ENCODE measurements at regions not wholly inside any gene's neighbourhood (a gene's known extent, or its start where the extent isn't known, plus 50 kb on each side); places are given as distances from the start of the nearest gene placed in this dataset.
"Not testable (repeated sequence)": the region's sequence is repeated elsewhere in the genome, so short reads cannot be mapped to it uniquely, and the experiment has no call there.

- DNase-seq (ENCODE audit: low spot score), result no peak
Measured at GRCh38 chr5:111635151-111635902, 121.7 kb downstream of the NREP start.

GRCh38 chr5:111631328-111631727 lies 119.0 kb upstream of the STARD4 start:
- DNase-seq (ENCODE audit: low spot score), result no peak

DNA sequence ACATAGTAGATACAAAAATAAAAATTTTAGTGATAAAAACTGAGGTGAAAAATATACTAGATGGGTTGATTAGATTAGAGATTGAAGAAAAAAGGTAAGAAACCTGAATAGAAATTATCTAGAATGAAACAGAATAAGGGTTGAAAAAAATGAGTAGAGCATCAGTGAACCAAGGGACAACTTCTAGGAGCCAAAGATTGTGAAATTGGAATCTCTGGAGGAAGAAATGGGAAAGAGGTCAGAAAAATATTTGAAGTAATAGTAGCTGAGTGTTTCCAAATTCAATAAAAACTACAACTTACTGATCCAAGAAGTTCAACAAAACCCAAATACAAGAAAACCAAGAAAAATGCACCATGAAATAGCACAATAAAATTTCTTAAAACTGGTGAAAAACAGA lies 116.6 kb upstream of the STARD4 start:
- no peak for DNase-seq (ENCODE audit: low spot score)

DNA sequence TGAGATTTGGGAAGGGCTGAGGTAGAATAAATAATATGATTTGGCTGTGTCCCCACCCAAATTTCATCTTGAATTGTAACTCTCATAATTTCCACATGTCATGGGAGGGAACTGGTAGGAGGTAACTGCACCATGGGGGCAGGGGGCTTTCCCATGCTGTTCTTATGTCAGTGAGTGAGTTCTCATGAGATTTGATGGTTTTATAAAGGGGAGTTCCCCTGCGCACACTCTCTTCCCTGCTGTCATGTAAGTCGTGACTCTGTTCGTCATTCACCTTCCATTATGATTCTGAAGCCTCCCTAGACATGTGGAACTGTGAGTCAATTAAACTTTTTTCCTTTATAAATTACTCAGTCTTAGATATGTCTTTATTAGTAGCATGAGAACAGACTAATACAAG lies 115.5 kb upstream of the STARD4 start:
- DNase-seq (ENCODE audit: low spot score), result no peak

DNA sequence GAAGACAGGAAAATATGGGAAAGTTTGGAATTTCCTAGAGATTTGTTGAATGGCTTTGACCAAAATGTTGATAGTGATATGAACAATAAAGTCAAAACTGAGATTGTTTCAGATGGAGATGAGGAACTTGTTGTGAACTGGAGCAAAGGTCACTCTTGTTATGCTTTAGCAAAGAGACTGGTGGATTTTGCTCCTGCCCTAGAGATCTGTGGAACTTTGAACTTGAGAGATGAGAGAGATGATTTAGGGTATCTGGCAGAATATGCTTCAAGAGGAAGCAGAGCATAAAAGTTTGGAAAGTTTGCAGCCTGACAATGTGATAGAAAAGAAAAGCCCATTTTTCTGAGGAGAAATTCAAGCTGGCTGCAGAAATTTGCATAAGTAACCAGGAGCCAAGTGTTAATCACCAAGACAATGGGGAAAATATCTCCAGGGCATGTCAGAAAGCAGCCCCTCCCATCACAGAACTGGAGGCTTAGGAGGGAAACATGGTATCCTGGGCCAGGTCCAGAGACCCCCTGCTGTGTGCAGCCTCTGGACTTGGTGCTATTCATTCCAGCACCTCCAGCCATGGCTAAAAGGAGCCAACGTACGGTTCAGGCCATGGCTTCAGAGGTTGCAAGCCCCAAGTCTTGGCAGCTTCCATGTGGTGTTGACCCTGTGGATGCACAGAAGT lies 114.3 kb upstream of the STARD4 start:
- DNase-seq (ENCODE audit: low spot score), result no peak

DNA sequence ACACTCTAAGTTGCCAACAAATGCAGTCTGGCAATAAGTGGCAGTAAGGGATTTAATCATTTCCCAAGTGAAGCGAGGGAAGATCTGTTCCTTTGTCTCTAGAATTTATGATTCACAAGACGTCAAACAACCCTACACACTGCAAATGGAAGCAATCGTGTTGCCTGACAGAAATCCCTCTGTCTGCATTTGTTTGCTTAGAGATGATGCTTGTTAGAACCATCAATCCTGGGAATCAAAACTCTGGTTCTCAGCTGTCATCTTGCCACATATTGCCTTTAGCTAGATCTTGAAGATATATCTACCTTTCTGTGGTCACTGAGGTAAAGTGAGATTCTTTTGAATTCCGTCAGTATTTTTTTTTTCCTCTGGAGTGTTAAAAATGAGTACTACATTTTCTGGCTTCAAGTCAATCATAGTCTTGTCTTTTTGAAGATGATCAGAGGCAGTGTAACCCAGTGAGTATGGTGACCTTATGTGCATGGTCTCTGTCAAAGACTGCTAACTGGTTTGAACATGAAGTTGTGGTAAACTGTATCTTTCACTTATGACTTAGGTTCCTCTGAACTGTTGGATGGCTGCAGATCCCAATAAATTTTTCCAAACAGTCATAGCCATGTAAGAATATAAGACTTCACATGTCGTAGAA lies 106.4 kb upstream of the STARD4 start:
- DNase-seq (ENCODE audit: low spot score), result no peak

DNA sequence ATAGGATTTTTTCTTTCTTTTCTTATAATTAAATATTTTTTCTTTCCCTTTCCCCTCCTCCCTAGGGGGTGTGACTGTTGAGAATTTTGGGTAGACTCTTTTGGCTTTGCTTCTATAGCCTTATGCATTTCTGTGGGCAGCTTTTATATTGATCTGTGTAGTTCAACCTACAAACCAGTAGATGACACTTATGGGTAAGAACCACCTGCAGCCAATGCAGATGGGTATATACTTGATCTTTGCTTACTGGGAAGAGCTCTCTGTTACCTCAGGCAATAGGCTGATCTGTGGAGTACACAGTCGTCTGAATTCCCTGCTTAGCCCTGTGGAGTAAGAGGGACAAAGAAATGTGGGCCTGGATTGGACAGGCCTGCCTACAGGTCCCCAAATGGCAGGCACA lies 102.7 kb upstream of the STARD4 start:
- no peak for DNase-seq (ENCODE audit: low spot score)

DNA sequence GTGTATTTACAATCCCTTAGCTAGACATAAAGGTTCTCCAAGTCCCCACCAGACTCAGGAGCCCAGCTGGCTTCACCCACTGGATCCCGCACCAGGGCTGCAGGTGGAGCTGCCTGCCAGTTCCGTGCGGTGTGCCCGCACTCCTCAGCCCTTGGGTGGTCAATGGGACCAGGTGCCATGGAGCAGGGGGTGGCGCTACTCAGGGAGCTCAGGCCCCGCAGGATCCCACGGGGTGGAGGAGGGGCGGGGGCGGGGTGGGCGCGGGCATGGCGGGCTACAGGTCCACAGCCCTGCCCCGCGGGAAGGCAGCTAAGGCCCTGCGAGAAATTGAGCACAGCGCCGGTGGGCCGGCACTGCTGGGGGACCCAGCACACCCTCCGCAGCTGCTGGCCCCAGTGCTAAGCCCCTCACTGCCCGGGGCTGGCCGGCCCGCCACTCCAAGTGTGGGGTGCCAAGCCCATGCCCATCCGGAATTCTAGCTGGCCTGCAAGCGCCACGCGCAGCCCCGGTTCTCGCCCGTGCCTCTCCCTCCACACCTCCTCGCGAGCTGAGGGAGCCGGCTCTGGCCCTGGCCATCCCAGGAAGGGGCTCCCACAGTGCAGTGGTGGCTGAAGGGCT lies 99.8 kb upstream of the STARD4 start:
- not testable (repeated sequence) for DNase-seq (ENCODE audit: low spot score)

GRCh38 chr5:111606194-111606593 lies 93.9 kb upstream of the STARD4 start:
- DNase-seq (ENCODE audit: low spot score), result no peak

DNA sequence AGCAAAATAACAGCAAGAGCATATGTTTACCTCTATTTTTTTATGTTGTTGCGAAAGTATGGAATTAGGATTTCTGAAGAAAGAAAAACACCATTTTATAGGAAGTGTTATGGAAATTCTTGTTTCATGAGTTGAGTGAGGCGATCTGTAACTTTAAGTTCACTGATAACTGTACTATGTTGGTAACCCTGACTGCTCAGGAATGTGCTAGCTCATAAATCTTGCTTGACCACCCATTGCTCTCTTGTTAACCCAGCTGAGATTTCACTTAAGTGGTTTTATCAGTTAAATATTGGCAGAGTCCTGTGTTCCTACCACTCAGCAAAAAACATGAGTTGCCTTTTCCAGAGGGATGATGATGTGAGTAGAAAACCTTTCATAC lies 91.1 kb upstream of the STARD4 start:
- no peak for DNase-seq (ENCODE audit: low spot score)

- no peak for DNase-seq (ENCODE audit: low spot score)
Measured at GRCh38 chr5:111602817-111603445, 90.6 kb upstream of the STARD4 start.

DNA sequence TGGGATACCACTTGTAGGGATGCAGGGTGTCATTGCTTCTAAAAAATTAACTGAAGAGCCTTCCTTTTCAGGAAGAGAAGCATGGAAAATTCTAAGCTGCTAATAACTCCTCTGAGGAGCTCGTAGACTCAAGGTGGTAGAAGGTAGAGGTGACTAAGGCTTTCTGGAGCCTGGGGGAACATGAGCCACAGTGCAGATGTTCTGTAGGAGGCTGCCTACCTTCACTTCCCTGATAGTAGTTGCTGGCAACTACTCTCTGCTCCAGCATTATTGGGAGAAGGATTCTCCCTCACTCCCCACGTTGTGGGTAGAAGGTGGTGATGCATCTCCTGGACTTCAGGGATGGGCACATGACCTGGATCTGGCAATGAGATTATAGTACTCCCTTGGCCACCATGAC lies 86.7 kb upstream of the STARD4 start:
- DNase-seq (ENCODE audit: low spot score), result no peak

DNA sequence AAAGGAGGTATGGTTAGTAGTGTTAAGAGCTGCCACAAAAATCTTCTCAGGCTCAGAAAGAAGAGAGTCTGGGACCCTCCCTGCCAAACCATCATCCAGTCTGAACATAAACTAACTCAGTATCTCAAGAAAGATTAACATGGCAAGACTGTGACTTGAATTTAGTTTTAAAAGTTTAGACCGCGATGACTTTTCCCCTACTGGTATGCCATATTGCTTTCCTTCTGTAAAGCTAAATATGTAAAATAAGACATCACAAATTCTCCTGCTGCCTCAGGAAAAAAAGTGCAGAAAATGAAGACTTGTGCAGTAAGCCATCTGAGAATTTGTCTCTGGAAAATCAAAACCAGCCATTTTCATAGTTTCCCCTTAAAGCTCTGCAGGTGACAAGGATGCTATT lies 85.2 kb upstream of the STARD4 start:
- DNase-seq (ENCODE audit: low spot score), result no peak

DNA sequence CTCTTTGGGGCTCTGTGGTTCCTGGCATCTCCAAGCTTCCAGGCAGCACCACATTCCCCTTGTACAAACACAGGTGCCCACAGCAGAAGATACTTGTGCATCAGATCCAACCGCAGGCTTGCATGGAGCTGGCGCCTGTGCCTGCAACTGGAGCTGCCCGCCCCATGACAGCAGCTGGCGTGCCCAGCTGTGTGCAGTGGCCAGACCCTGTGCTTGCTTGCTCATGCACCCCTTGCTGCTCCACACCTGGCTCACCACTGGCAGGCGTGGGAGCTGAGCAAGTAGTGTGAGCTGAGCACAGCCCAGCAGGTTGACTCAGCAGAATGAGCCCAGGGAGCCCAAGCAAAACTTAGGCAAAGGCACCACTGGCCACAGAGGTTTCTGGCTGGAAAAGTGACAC lies 84.4 kb upstream of the STARD4 start:
- DNase-seq (ENCODE audit: low spot score), result no peak

- no peak for DNase-seq (ENCODE audit: low spot score)
Measured at GRCh38 chr5:111595425-111595824, 83.1 kb upstream of the STARD4 start.

- no peak for DNase-seq (ENCODE audit: low spot score)
Measured at GRCh38 chr5:111589316-111589715, 77.0 kb upstream of the STARD4 start.

DNA sequence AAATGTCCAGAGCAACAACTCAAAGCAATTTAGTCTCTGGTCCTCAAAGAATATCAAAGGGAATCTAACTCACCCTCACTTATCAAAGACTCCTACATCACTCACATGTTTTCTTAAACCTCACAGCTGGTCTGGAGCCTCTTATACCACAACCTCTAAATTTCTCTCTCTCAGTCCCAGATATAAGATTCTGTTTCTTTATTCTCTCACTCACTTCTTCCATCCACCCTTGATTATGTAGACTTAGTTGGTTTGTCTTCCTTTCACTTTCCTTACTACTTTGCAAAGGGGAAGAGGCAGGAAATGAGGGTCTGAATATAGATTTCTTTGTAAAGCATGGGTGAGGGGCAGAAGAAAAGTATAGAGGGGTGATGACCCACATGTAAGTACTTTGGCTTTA lies 75.4 kb upstream of the STARD4 start:
- no peak for DNase-seq (ENCODE audit: low spot score)

GRCh38 chr5:111585946-111586345 lies 73.6 kb upstream of the STARD4 start:
- no peak for DNase-seq (ENCODE audit: low spot score)

GRCh38 chr5:111585291-111585690 lies 73.0 kb upstream of the STARD4 start:
- no peak for DNase-seq (ENCODE audit: low spot score)

DNA sequence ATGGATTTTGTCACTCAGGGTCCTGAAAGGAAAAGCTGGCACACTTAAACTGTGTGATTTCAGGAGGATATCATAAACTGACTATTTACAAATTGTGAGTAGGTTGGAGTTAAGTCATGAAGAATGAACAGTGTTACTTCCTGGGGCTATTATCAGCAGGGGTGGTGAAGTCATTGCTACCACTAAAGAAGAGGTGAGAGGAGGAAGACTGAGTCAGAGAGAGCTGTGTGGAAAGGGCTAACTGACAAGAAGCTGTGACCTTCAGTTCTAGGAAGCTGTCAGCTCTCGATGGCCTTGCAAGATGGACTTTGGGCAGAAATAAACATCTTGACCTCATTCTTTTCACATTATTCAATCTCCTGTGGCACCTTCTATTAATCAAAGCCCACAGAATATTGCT lies 72.3 kb upstream of the STARD4 start:
- no peak for DNase-seq (ENCODE audit: low spot score)

- DNase-seq (ENCODE audit: low spot score), result no peak
Measured at GRCh38 chr5:111583758-111584203, 71.4 kb upstream of the STARD4 start.

DNA sequence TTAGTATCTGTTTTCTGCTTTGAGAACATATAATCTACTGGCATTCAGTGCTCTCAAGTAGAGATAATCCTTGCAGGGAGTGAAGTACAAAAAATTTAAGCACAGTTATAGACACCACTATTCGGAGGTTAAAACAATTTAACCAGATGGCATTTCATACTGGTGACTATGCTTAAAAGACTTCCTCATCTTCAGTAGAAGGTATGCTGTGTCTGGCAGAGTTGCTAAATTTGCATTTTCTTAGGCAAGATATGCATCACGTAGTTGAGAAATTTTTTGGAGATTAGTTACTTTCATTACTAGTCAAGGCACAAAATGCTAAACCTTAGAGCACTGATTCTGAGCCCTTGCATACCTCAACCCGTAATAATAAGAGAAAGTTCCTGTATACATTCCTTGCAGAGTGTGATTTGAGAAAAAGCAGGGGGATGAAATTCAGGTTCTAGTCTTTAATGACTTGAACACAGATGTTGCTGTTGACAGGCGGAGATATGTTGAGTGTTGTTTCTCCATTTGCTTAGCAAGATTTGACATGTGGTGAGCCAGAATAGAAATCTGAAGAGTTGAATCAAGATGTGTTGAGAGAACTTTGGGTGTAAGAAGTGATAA lies 70.8 kb upstream of the STARD4 start:
- DNase-seq (ENCODE audit: low spot score), result no peak

All from HT-29 (cell line).